OCI-LY1 (cell line): ENCODE measurements at regions not wholly inside any gene's neighbourhood (a gene's known extent, or its start where the extent isn't known, plus 50 kb on each side); places are given as distances from the start of the nearest gene placed in this dataset.

Experiments
- EZH2 ChIP-seq: fragments of 200-600 bp; sonication (generic), shearing (Covaris generic); IDR thresholded peaks from 2 replicates; pipeline ENCODE4 v1.8.0; 2017; ENCODE audit warnings: borderline replicate concordance, mixed run types, mild to moderate bottlenecking, antibody characterized with exemption, low read length, moderate library complexity, mixed read lengths
- TF ChIP-seq, protein P1 (sequence below): fragments of 200-600 bp; sonication (generic), shearing (Covaris generic); IDR thresholded peaks from 2 replicates; pipeline ENCODE4 v1.5.1; 2017; ENCODE audit warnings: mild to moderate bottlenecking, antibody characterized with exemption, low read length, moderate library complexity, mixed read lengths

DNA sequence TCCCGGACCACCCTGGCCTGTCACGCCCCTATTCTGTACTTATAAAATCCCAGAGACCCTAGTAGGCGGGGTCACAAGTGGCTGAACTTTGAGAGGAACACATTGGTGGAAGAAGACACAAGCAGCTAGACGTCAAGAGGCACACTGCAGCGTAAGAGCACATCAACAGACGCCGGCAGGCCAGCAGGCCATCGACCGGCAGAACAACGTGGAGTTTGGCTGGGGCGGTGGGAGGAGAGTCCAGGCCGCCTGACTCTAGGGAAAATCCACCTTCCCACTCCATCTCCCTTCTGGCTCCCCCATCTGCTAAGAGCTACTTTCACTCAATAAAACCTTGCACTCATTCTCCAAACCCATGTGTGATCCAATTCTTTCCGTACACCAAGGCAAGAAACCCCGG, 601.8 kb upstream of the CDH2 start:
- TF ChIP-seq, protein P1, sequence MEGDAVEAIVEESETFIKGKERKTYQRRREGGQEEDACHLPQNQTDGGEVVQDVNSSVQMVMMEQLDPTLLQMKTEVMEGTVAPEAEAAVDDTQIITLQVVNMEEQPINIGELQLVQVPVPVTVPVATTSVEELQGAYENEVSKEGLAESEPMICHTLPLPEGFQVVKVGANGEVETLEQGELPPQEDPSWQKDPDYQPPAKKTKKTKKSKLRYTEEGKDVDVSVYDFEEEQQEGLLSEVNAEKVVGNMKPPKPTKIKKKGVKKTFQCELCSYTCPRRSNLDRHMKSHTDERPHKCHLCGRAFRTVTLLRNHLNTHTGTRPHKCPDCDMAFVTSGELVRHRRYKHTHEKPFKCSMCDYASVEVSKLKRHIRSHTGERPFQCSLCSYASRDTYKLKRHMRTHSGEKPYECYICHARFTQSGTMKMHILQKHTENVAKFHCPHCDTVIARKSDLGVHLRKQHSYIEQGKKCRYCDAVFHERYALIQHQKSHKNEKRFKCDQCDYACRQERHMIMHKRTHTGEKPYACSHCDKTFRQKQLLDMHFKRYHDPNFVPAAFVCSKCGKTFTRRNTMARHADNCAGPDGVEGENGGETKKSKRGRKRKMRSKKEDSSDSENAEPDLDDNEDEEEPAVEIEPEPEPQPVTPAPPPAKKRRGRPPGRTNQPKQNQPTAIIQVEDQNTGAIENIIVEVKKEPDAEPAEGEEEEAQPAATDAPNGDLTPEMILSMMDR, result no peak
- no peak for TF ChIP-seq EZH2
